ENCODE measurements at regions not wholly inside any gene's neighbourhood (a gene's known extent, or its start where the extent isn't known, plus 50 kb on each side); places are given as distances from the start of the nearest gene placed in this dataset.

- TF ChIP-seq CTCF (conservative IDR thresholded peaks at IDR 0.05; ENCODE audit: low read length) = no peak
- no peak overlapping the region for H3K4me3 ChIP-seq (ENCODE audit: low read length)
- no peak for DNase-seq (ENCODE audit: low read depth)
Observed at GRCh38 chr2:223457301-223457700, 144.9 kb downstream of the SCG2 start.

- TF ChIP-seq CTCF (conservative IDR thresholded peaks at IDR 0.05; ENCODE audit: low read length) = peak; percentile 51
- no peak overlapping the region for H3K4me3 ChIP-seq (ENCODE audit: low read length)
- DNase-seq (ENCODE audit: low read depth) = no peak
Observed at GRCh38 chr2:223459328-223459939, 142.7 kb downstream of the SCG2 start.

GRCh38 chr2:223460209-223460608 lies 142.0 kb downstream of the SCG2 start:
- no peak overlapping the region for H3K4me3 ChIP-seq (ENCODE audit: low read length)
- no peak for TF ChIP-seq CTCF (conservative IDR thresholded peaks at IDR 0.05; ENCODE audit: low read length)
- DNase-seq (ENCODE audit: low read depth) = no peak

- H3K4me3 ChIP-seq (ENCODE audit: low read length) = no peak overlapping the region
- DNase-seq (ENCODE audit: low read depth) = peak; percentile 57
Observed at GRCh38 chr2:223460774-223461211, 141.4 kb downstream of the SCG2 start.

GRCh38 chr2:223464071-223464470 lies 138.1 kb downstream of the SCG2 start:
- no peak for DNase-seq (ENCODE audit: low read depth)
- no peak for TF ChIP-seq CTCF (conservative IDR thresholded peaks at IDR 0.05; ENCODE audit: low read length)
- no peak overlapping the region for H3K4me3 ChIP-seq (ENCODE audit: low read length)

More at GRCh38 chr2:223460774-223461211, 141.4 kb downstream of the SCG2 start:
- no peak for TF ChIP-seq CTCF (conservative IDR thresholded peaks at IDR 0.05; ENCODE audit: low read length)

- H3K4me3 ChIP-seq (ENCODE audit: low read length) = no peak overlapping the region
- TF ChIP-seq CTCF (conservative IDR thresholded peaks at IDR 0.05; ENCODE audit: low read length) = no peak
- peak; percentile 98 for DNase-seq (ENCODE audit: low read depth)
Observed at GRCh38 chr2:223465793-223466192, 136.4 kb downstream of the SCG2 start.

- no peak for TF ChIP-seq CTCF (conservative IDR thresholded peaks at IDR 0.05; ENCODE audit: low read length)
- DNase-seq (ENCODE audit: low read depth) = no peak
Observed at GRCh38 chr2:223467196-223467595, 135.0 kb downstream of the SCG2 start.

More at GRCh38 chr2:223467196-223467595, 135.0 kb downstream of the SCG2 start:
- H3K4me3 ChIP-seq (ENCODE audit: low read length) = no peak overlapping the region
